Liver (tissue), 8 donors: ENCODE measurements at regions not wholly inside any gene's neighbourhood (a gene's known extent, or its start where the extent isn't known, plus 50 kb on each side); places are given as distances from the start of the nearest gene placed in this dataset.

Experiments
- DNase-seq: peaks from one replicate; pipeline ENCODE4 v3.0.0-alpha.2; 2017; ENCODE audit warnings: low spot score
- H3K27ac ChIP-seq, 2 donors: one replicate each; pipeline ENCODE4 v1.7.0; 2013; ENCODE audit warnings: inconsistent platforms in 2 of 2, low read length in 2 of 2, control low read depth in 1 of 2, low read depth in 1 of 2, mild to moderate bottlenecking in 1 of 2
- H3K27me3 ChIP-seq, 4 donors: one replicate each; pipeline versions ENCODE4 v1.6.1 to v1.7.0; 2013; ENCODE audit warnings: low read length in 3 of 4, inconsistent platforms in 1 of 4, mild to moderate bottlenecking in 1 of 4, moderate library complexity in 1 of 4; ENCODE audit not compliant: control insufficient read depth in 4 of 4, insufficient read depth in 4 of 4
- H3K36me3 ChIP-seq, 4 donors: one replicate each; pipeline versions ENCODE4 v1.6.1 to v1.7.0; 2013; ENCODE audit warnings: low read length in 3 of 4, mild to moderate bottlenecking in 3 of 4, low read depth in 1 of 4, moderate library complexity in 1 of 4; ENCODE audit not compliant: control insufficient read depth in 4 of 4, insufficient read depth in 3 of 4
- H3K4me1 ChIP-seq, 4 donors: one replicate each; pipeline versions ENCODE4 v1.6.1 to v1.7.0; 2013; ENCODE audit warnings: low read length in 3 of 4, mild to moderate bottlenecking in 3 of 4, moderate library complexity in 1 of 4; ENCODE audit not compliant: control insufficient read depth in 4 of 4, insufficient read depth in 4 of 4
- H3K4me3 ChIP-seq, 3 donors: one replicate each; pipeline versions ENCODE4 v1.6.1 to v1.7.0; 2013; ENCODE audit warnings: low read length in 3 of 3, control low read depth in 1 of 3, low read depth in 1 of 3, mild to moderate bottlenecking in 1 of 3
- H3K9ac ChIP-seq, 2 donors: one replicate each; pipeline ENCODE4 v1.7.0; 2013; ENCODE audit warnings: low read length in 2 of 2, mild to moderate bottlenecking in 2 of 2, moderate library complexity in 2 of 2, control low read depth in 1 of 2, low read depth in 1 of 2
- H3K9me3 ChIP-seq, 4 donors: one replicate each; pipeline versions ENCODE4 v1.6.1 to v1.7.0; 2013; ENCODE audit warnings: low read length in 3 of 4; ENCODE audit not compliant: control insufficient read depth in 4 of 4
- EGR1 ChIP-seq, 2 donors: IDR thresholded peaks; 2 replicates each; pipeline ENCODE4 v1.6.1; 2016 to 2018; ENCODE audit warnings: antibody characterized with exemption in 2 of 2, low read depth in 2 of 2
- FOXA1 ChIP-seq: IDR thresholded peaks from 2 replicates; pipeline ENCODE4 v1.6.1; 2016; ENCODE audit warnings: antibody characterized with exemption
- GABPA ChIP-seq, 2 donors: IDR thresholded peaks in 1 of 2; conservative IDR thresholded peaks in 1 of 2; 2 replicates each; pipeline ENCODE4 v1.6.1; 2016; ENCODE audit warnings: antibody characterized with exemption in 2 of 2, mild to moderate bottlenecking in 1 of 2, moderate library complexity in 1 of 2
- HNF4A ChIP-seq, 2 donors: conservative IDR thresholded peaks; 2 replicates each; pipeline ENCODE4 v1.6.1; 2016; ENCODE audit warnings: antibody characterized with exemption in 2 of 2, mild to moderate bottlenecking in 2 of 2
- HNF4G ChIP-seq: IDR thresholded peaks from 2 replicates; pipeline ENCODE4 v1.6.1; 2016; ENCODE audit warnings: antibody characterized with exemption
- JUND ChIP-seq, 2 donors: IDR thresholded peaks; 2 replicates each; pipeline ENCODE4 v1.6.1; 2016; ENCODE audit warnings: antibody characterized with exemption in 2 of 2
- NR2F2 ChIP-seq: IDR thresholded peaks from 2 replicates; pipeline ENCODE4 v1.6.1; 2016; ENCODE audit warnings: antibody characterized with exemption
- RAD21 ChIP-seq, 2 donors: IDR thresholded peaks; 2 replicates each; pipeline ENCODE4 v1.6.1; 2016; ENCODE audit warnings: antibody characterized with exemption in 2 of 2, mild to moderate bottlenecking in 2 of 2
- RXRA ChIP-seq, 2 donors: IDR thresholded peaks; 2 replicates each; pipeline ENCODE4 v1.6.1; 2017 to 2018; ENCODE audit warnings: antibody characterized with exemption in 2 of 2, mild to moderate bottlenecking in 1 of 2
- SP1 ChIP-seq: IDR thresholded peaks from 2 replicates; pipeline ENCODE4 v1.6.1; 2018; ENCODE audit warnings: antibody characterized with exemption, mild to moderate bottlenecking
- TAF1 ChIP-seq: conservative IDR thresholded peaks from 2 replicates; pipeline ENCODE4 v1.6.1; 2016; ENCODE audit warnings: antibody characterized with exemption, mild to moderate bottlenecking
- WGBS: extraction: QIAGEN DNeasy Blood & Tissue Kit; methylation state at CpG from one replicate; pipeline ENCODE4 v1.1.7; 2013; 5-methylcytosine and 5-hydroxymethylcytosine counted together
- TF ChIP-seq, protein P1 (sequence below): IDR thresholded peaks from 2 replicates; pipeline ENCODE4 v1.6.1; 2016; ENCODE audit warnings: antibody characterized with exemption
- TF ChIP-seq, protein P2 (sequence below): IDR thresholded peaks from 2 replicates; pipeline ENCODE4 v1.6.1; 2016; ENCODE audit warnings: antibody characterized with exemption
- TF ChIP-seq, protein P3 (sequence below): IDR thresholded peaks from 2 replicates; pipeline ENCODE4 v1.6.1; 2016; ENCODE audit warnings: antibody characterized with exemption, mild to moderate bottlenecking
- TF ChIP-seq, protein P4 (sequence below): fragments of 150-350 bp; IDR thresholded peaks from 2 replicates; pipeline ENCODE4 v1.5.1; 2017; ENCODE audit warnings: improper control_type of control experiment, low read depth, low read length; ENCODE audit not compliant: missing input control
- TF ChIP-seq, protein P5 (sequence below): IDR thresholded peaks from 2 replicates; pipeline ENCODE4 v1.6.1; 2016; ENCODE audit warnings: antibody characterized with exemption
- donor health status: healthy.
- donor health status: healthy.
- donor health status: healthy.
- donor health status: healthy.
- donor health status: healthy.

DNA sequence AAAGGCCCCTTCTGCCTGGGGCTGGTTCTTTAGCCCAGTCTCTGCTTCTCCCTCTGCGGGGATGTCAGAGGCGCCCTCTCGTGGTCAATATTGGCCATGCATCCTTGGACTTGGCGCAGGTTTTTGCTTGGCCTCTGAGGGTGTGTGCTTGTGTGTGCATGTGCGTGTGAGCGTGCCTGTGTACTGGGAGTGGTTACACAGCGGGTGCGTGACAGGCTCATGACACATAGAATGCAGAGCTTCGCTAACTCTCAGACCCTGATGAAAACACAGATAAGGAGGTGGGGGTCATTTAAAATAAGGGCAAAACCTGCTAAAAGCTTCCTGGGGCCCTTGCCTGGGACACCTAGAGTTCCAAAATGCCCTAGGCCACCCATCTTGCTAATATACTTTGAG lies 160.9 kb downstream of the SMAD6 start:
- peaks cover 0 to 4% (median 0%) of the 10 kb centered on the region in 4 donors for H3K4me1 ChIP-seq
- H3K27ac ChIP-seq, result no peak overlapping the region
- 3% methylated on average over 9 of the region's 9 CpGs for WGBS
- no peaks in the 10 kb centered on the region for H3K36me3 ChIP-seq
- no peak overlapping the region for H3K4me3 ChIP-seq
- peak; percentile 86 for DNase-seq
- H3K9ac ChIP-seq, result no peak overlapping the region
- no peak for TF ChIP-seq FOXA1
- TF ChIP-seq, protein P1, sequence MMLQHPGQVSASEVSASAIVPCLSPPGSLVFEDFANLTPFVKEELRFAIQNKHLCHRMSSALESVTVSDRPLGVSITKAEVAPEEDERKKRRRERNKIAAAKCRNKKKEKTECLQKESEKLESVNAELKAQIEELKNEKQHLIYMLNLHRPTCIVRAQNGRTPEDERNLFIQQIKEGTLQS, result no peak
- TF ChIP-seq, protein P2, sequence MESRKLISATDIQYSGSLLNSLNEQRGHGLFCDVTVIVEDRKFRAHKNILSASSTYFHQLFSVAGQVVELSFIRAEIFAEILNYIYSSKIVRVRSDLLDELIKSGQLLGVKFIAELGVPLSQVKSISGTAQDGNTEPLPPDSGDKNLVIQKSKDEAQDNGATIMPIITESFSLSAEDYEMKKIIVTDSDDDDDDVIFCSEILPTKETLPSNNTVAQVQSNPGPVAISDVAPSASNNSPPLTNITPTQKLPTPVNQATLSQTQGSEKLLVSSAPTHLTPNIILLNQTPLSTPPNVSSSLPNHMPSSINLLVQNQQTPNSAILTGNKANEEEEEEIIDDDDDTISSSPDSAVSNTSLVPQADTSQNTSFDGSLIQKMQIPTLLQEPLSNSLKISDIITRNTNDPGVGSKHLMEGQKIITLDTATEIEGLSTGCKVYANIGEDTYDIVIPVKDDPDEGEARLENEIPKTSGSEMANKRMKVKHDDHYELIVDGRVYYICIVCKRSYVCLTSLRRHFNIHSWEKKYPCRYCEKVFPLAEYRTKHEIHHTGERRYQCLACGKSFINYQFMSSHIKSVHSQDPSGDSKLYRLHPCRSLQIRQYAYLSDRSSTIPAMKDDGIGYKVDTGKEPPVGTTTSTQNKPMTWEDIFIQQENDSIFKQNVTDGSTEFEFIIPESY, result no peak
- TF ChIP-seq RAD21 (IDR thresholded peaks at IDR 0.05), result peak; percentile 77 to 90
- TF ChIP-seq, protein P3, sequence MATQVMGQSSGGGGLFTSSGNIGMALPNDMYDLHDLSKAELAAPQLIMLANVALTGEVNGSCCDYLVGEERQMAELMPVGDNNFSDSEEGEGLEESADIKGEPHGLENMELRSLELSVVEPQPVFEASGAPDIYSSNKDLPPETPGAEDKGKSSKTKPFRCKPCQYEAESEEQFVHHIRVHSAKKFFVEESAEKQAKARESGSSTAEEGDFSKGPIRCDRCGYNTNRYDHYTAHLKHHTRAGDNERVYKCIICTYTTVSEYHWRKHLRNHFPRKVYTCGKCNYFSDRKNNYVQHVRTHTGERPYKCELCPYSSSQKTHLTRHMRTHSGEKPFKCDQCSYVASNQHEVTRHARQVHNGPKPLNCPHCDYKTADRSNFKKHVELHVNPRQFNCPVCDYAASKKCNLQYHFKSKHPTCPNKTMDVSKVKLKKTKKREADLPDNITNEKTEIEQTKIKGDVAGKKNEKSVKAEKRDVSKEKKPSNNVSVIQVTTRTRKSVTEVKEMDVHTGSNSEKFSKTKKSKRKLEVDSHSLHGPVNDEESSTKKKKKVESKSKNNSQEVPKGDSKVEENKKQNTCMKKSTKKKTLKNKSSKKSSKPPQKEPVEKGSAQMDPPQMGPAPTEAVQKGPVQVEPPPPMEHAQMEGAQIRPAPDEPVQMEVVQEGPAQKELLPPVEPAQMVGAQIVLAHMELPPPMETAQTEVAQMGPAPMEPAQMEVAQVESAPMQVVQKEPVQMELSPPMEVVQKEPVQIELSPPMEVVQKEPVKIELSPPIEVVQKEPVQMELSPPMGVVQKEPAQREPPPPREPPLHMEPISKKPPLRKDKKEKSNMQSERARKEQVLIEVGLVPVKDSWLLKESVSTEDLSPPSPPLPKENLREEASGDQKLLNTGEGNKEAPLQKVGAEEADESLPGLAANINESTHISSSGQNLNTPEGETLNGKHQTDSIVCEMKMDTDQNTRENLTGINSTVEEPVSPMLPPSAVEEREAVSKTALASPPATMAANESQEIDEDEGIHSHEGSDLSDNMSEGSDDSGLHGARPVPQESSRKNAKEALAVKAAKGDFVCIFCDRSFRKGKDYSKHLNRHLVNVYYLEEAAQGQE, result no peak
- TF ChIP-seq TAF1, result no peak
- TF ChIP-seq, protein P4, sequence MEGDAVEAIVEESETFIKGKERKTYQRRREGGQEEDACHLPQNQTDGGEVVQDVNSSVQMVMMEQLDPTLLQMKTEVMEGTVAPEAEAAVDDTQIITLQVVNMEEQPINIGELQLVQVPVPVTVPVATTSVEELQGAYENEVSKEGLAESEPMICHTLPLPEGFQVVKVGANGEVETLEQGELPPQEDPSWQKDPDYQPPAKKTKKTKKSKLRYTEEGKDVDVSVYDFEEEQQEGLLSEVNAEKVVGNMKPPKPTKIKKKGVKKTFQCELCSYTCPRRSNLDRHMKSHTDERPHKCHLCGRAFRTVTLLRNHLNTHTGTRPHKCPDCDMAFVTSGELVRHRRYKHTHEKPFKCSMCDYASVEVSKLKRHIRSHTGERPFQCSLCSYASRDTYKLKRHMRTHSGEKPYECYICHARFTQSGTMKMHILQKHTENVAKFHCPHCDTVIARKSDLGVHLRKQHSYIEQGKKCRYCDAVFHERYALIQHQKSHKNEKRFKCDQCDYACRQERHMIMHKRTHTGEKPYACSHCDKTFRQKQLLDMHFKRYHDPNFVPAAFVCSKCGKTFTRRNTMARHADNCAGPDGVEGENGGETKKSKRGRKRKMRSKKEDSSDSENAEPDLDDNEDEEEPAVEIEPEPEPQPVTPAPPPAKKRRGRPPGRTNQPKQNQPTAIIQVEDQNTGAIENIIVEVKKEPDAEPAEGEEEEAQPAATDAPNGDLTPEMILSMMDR, result peak; percentile 86
- TF ChIP-seq SP1, result no peak
- TF ChIP-seq EGR1 (IDR thresholded peaks at IDR 0.05; ENCODE audit: low read depth in 2 of 2), result no peak
- TF ChIP-seq HNF4A (conservative IDR thresholded peaks at IDR 0.05), result no peak
- TF ChIP-seq HNF4G, result no peak
- no peak for TF ChIP-seq JUND (IDR thresholded peaks at IDR 0.05)
- no peak for TF ChIP-seq NR2F2
- TF ChIP-seq RXRA (IDR thresholded peaks at IDR 0.05), result no peak
- TF ChIP-seq GABPA (IDR thresholded peaks at IDR 0.05 in 1 of 2, conservative IDR thresholded peaks at IDR 0.05 in 1 of 2), result no peak
- TF ChIP-seq, protein P5, sequence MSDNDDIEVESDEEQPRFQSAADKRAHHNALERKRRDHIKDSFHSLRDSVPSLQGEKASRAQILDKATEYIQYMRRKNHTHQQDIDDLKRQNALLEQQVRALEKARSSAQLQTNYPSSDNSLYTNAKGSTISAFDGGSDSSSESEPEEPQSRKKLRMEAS, result no peak
- H3K9me3 ChIP-seq, result no peaks in the 10 kb centered on the region
- no peaks in the 10 kb centered on the region for H3K27me3 ChIP-seq
